SK-N-SH treated with all-trans-retinoic acid at 6 μM for 48 hours (cell line): ENCODE measurements at regions not wholly inside any gene's neighbourhood (a gene's known extent, or its start where the extent isn't known, plus 50 kb on each side); places are given as distances from the start of the nearest gene placed in this dataset.

Source experiments
- ARNTL ChIP-seq: fragments of 450-650 bp; formaldehyde crosslinking; IDR thresholded peaks from 2 replicates; pipeline ENCODE4 v1.5.0; 2020; ENCODE audit warnings: low read depth, mild to moderate bottlenecking, moderate library complexity, borderline replicate concordance
- BACH2 ChIP-seq: fragments of 250-450 bp; sonication (Bioruptor Pico); IDR thresholded peaks from 2 replicates; pipeline ENCODE4 v1.9.0; 2021; ENCODE audit warnings: mild to moderate bottlenecking, borderline replicate concordance
- CSDC2 ChIP-seq: fragments of 250-450 bp; sonication (Bioruptor Pico); IDR thresholded peaks from 2 replicates; pipeline ENCODE4 v1.5.0; 2020; ENCODE audit warnings: mild to moderate bottlenecking, moderate library complexity
- ESRRG ChIP-seq: fragments of 250-450 bp; sonication (Bioruptor Pico); IDR thresholded peaks from 2 replicates; pipeline ENCODE4 v1.6.1; 2021; ENCODE audit warnings: mild to moderate bottlenecking
- ISL1 ChIP-seq: fragments of 250-450 bp; sonication (Bioruptor Pico); IDR thresholded peaks from 2 replicates; pipeline ENCODE4 v2.1.2; 2022; ENCODE audit warnings: mild to moderate bottlenecking, moderate library complexity
- RARB ChIP-seq: fragments of 250-450 bp; sonication (Bioruptor Pico); IDR thresholded peaks from 2 replicates; pipeline ENCODE4 v1.8.0; 2021; ENCODE audit warnings: mild to moderate bottlenecking, moderate library complexity
- TCF4 ChIP-seq: fragments of 250-450 bp; sonication (Bioruptor Pico); IDR thresholded peaks from 2 replicates; pipeline ENCODE4 v1.8.0; 2021; ENCODE audit warnings: mild to moderate bottlenecking, moderate library complexity, borderline replicate concordance
- ZC3H10 ChIP-seq: fragments of 250-450 bp; sonication (Bioruptor Pico); IDR thresholded peaks from 2 replicates; pipeline ENCODE4 v1.5.1; 2021; ENCODE audit warnings: mild to moderate bottlenecking, moderate library complexity
- ZFP3 ChIP-seq: fragments of 250-450 bp; sonication (Bioruptor Pico); IDR thresholded peaks from 2 replicates; pipeline ENCODE4 v1.5.0; 2020; ENCODE audit warnings: mild to moderate bottlenecking, moderate library complexity
- ZFP30 ChIP-seq: fragments of 450-650 bp; formaldehyde crosslinking; IDR thresholded peaks from 2 replicates; pipeline ENCODE4 v1.5.0; 2022; ENCODE audit warnings: mild to moderate bottlenecking, moderate library complexity
- ZNF70 ChIP-seq: fragments of 450-650 bp; formaldehyde crosslinking; IDR thresholded peaks from 2 replicates; pipeline ENCODE4 v1.5.0; 2020; ENCODE audit warnings: mild to moderate bottlenecking, moderate library complexity
- ZNF8 ChIP-seq: fragments of 450-650 bp; formaldehyde crosslinking; IDR thresholded peaks from 2 replicates; pipeline ENCODE4 v1.5.0; 2020; ENCODE audit warnings: mild to moderate bottlenecking, moderate library complexity
- TF ChIP-seq, protein P1 (sequence below): fragments of 250-450 bp; sonication (Bioruptor Pico); IDR thresholded peaks from 2 replicates; pipeline ENCODE4 v1.8.0; 2021; ENCODE audit warnings: low read depth, mild to moderate bottlenecking, moderate library complexity, borderline replicate concordance
- TF ChIP-seq, protein P2 (sequence below): fragments of 250-450 bp; sonication (Bioruptor Pico); IDR thresholded peaks from 2 replicates; pipeline ENCODE4 v1.8.0; 2020; ENCODE audit warnings: mild to moderate bottlenecking, moderate library complexity, borderline replicate concordance

DNA sequence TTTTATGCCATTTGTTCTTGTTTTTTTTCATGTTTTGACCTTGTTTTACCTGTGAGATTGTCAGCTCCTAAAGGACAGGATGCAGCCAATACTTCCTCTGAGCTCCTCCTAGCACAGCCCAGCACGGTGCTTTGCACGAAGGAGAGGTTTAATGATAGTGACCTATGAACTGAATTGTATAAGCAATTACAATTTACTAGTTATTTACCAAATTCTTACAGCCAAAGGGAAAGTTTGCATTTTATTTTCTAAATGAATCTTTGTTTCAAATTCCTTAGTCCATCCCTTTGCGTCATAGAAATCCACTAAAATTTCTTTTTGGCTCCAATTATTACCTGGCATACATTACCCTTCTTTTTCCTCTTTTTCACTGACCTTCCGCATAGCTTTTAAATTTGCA is 326.1 kb downstream of the TDRD15 start:
- TF ChIP-seq CSDC2 (CRISPR knock-in tag): no peak
- TF ChIP-seq RARB: no peak
- no peak for TF ChIP-seq ISL1
- no peak for TF ChIP-seq BACH2
- TF ChIP-seq, protein P1, sequence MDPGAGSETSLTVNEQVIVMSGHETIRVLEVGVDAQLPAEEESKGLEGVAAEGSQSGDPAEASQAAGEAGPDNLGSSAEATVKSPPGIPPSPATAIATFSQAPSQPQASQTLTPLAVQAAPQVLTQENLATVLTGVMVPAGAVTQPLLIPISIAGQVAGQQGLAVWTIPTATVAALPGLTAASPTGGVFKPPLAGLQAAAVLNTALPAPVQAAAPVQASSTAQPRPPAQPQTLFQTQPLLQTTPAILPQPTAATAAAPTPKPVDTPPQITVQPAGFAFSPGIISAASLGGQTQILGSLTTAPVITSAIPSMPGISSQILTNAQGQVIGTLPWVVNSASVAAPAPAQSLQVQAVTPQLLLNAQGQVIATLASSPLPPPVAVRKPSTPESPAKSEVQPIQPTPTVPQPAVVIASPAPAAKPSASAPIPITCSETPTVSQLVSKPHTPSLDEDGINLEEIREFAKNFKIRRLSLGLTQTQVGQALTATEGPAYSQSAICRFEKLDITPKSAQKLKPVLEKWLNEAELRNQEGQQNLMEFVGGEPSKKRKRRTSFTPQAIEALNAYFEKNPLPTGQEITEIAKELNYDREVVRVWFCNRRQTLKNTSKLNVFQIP: no peak
- no peak for TF ChIP-seq ARNTL (CRISPR knock-in tag)
- no peak for TF ChIP-seq ZFP30 (CRISPR knock-in tag)
- TF ChIP-seq, protein P2, sequence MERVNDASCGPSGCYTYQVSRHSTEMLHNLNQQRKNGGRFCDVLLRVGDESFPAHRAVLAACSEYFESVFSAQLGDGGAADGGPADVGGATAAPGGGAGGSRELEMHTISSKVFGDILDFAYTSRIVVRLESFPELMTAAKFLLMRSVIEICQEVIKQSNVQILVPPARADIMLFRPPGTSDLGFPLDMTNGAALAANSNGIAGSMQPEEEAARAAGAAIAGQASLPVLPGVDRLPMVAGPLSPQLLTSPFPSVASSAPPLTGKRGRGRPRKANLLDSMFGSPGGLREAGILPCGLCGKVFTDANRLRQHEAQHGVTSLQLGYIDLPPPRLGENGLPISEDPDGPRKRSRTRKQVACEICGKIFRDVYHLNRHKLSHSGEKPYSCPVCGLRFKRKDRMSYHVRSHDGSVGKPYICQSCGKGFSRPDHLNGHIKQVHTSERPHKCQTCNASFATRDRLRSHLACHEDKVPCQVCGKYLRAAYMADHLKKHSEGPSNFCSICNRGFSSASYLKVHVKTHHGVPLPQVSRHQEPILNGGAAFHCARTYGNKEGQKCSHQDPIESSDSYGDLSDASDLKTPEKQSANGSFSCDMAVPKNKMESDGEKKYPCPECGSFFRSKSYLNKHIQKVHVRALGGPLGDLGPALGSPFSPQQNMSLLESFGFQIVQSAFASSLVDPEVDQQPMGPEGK (CRISPR knock-in tag): no peak
- TF ChIP-seq ZFP3 (CRISPR knock-in tag): no peak
- TF ChIP-seq ZNF70: no peak
- TF ChIP-seq TCF4 (CRISPR knock-in tag): no peak
- TF ChIP-seq ESRRG (CRISPR knock-in tag): no peak
- no peak for TF ChIP-seq ZNF8 (CRISPR knock-in tag)
- no peak for TF ChIP-seq ZC3H10 (CRISPR knock-in tag)
